ENCODE measurements at regions not wholly inside any gene's neighbourhood (a gene's known extent, or its start where the extent isn't known, plus 50 kb on each side); places are given as distances from the start of the nearest gene placed in this dataset.

GRCh38 chr1:55861676-55862340 lies 646.6 kb upstream of the USP24 start:
- H3K27me3 Mint-ChIP-seq, result peaks cover 9% of the 10 kb centered on the region
- H3K9me3 Mint-ChIP-seq, result no peaks in the 10 kb centered on the region
- no peak overlapping the region for H3K27ac Mint-ChIP-seq
- peaks cover 10% of the 10 kb centered on the region for H3K4me1 Mint-ChIP-seq (ENCODE audit: unreplicated experiment)
- no peaks in the 10 kb centered on the region for H3K36me3 Mint-ChIP-seq
- DNase-seq (ENCODE audit: extremely low spot score, unreplicated experiment), result no peak
- TF ChIP-seq, protein P1, sequence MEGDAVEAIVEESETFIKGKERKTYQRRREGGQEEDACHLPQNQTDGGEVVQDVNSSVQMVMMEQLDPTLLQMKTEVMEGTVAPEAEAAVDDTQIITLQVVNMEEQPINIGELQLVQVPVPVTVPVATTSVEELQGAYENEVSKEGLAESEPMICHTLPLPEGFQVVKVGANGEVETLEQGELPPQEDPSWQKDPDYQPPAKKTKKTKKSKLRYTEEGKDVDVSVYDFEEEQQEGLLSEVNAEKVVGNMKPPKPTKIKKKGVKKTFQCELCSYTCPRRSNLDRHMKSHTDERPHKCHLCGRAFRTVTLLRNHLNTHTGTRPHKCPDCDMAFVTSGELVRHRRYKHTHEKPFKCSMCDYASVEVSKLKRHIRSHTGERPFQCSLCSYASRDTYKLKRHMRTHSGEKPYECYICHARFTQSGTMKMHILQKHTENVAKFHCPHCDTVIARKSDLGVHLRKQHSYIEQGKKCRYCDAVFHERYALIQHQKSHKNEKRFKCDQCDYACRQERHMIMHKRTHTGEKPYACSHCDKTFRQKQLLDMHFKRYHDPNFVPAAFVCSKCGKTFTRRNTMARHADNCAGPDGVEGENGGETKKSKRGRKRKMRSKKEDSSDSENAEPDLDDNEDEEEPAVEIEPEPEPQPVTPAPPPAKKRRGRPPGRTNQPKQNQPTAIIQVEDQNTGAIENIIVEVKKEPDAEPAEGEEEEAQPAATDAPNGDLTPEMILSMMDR (conservative IDR thresholded peaks at IDR 0.05), result no peak
- H3K4me3 Mint-ChIP-seq, result no peak overlapping the region

DNA sequence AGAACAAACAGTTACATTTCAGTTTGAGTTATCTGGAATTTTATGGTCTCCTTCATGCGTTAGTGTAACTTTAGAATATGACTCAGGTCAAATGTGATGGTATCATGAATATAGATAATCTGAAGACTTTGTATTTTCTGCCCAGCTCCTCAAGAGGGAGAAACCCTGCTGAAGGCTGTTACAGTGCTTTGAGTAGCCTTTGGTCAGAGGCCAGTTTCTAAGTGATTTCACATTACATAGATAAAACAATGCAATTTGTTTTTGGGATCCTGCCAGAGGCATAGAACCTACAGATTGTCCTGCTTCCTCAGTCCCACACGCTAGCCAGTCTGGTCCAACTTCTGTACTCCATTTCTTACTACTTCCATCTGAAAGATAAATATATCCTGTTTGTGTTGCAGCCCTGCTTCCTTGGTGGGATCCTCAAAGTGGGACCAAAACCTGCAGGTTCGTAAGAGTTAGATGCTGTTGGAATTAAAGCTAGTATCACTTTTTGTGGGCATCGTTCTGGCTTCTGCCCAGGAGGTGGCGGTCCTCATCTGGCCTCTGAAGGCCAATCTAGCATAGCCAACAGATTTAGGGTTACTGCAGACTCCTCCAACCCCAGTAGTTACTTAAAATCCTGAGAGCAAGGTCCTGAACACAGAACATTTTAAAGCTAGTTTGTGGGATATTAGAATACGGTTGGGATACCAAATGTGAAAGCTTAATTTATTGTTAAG lies 645.8 kb upstream of the USP24 start:
- peaks cover 9% of the 10 kb centered on the region for H3K27me3 Mint-ChIP-seq
- no peak overlapping the region for H3K4me3 Mint-ChIP-seq
- no peaks in the 10 kb centered on the region for H3K9me3 Mint-ChIP-seq
- peaks cover 6% of the 10 kb centered on the region for H3K4me1 Mint-ChIP-seq (ENCODE audit: unreplicated experiment)
- TF ChIP-seq, protein P1 (conservative IDR thresholded peaks at IDR 0.05), result peak; percentile 35
- no peak overlapping the region for H3K27ac Mint-ChIP-seq
- no peak for DNase-seq (ENCODE audit: extremely low spot score, unreplicated experiment)
- no peaks in the 10 kb centered on the region for H3K36me3 Mint-ChIP-seq

DNA sequence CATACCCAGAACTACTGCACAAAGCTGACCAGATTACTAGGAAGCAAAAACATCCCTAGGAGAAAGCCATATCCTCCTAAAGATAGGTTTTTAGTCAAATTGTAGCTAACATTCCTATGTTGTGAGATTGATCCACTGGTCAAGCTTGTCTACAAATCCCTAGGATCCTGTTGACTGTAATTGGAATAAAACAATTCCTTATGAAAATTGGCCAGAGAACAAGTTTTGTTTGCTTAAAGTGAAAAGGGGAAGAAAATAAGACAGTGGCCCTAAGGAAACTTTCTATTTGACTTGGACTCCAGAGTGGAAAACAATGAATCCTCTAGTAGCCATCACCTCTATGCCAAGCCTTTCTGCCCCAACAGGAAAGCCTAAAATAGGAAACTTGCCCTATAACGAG lies 645.2 kb upstream of the USP24 start:
- DNase-seq (ENCODE audit: extremely low spot score, unreplicated experiment), result no peak
- no peaks in the 10 kb centered on the region for H3K9me3 Mint-ChIP-seq
- H3K4me3 Mint-ChIP-seq, result no peak overlapping the region
- no peaks in the 10 kb centered on the region for H3K36me3 Mint-ChIP-seq
- TF ChIP-seq, protein P1 (conservative IDR thresholded peaks at IDR 0.05), result no peak
- H3K27ac Mint-ChIP-seq, result no peak overlapping the region
- H3K4me1 Mint-ChIP-seq (ENCODE audit: unreplicated experiment), result peaks cover 5% of the 10 kb centered on the region
- peaks cover 9% of the 10 kb centered on the region for H3K27me3 Mint-ChIP-seq

GRCh38 chr1:55854911-55855310 lies 639.7 kb upstream of the USP24 start:
- H3K27ac Mint-ChIP-seq, result no peak overlapping the region
- peaks cover under 1% of the 10 kb centered on the region for H3K4me1 Mint-ChIP-seq (ENCODE audit: unreplicated experiment)
- H3K4me3 Mint-ChIP-seq, result no peak overlapping the region
- TF ChIP-seq, protein P1 (conservative IDR thresholded peaks at IDR 0.05), result no peak
- H3K9me3 Mint-ChIP-seq, result no peaks in the 10 kb centered on the region
- H3K27me3 Mint-ChIP-seq, result no peaks in the 10 kb centered on the region
- no peaks in the 10 kb centered on the region for H3K36me3 Mint-ChIP-seq
- DNase-seq (ENCODE audit: extremely low spot score, unreplicated experiment), result no peak

GRCh38 chr1:55848906-55849305 lies 633.7 kb upstream of the USP24 start:
- DNase-seq (ENCODE audit: extremely low spot score, unreplicated experiment), result no peak
- no peaks in the 10 kb centered on the region for H3K4me1 Mint-ChIP-seq (ENCODE audit: unreplicated experiment)
- no peak overlapping the region for H3K4me3 Mint-ChIP-seq
- no peaks in the 10 kb centered on the region for H3K9me3 Mint-ChIP-seq
- H3K36me3 Mint-ChIP-seq, result no peaks in the 10 kb centered on the region
- H3K27ac Mint-ChIP-seq, result no peak overlapping the region
- TF ChIP-seq, protein P1 (conservative IDR thresholded peaks at IDR 0.05), result peak; percentile 23
- no peaks in the 10 kb centered on the region for H3K27me3 Mint-ChIP-seq
